Stimulated activated CD8-positive, alpha-beta memory T cell treated with anti-CD3 and anti-CD28 coated beads, Interleukin-12 subunit alpha, Interleukin-12 subunit beta, amount 100 ng/mL, for 1 hour (primary cell): ENCODE measurements at regions not wholly inside any gene's neighbourhood (a gene's known extent, or its start where the extent isn't known, plus 50 kb on each side); places are given as distances from the start of the nearest gene placed in this dataset.

Experiments
- DNase-seq: peaks from one replicate; pipeline ENCODE4 v3.0.0-alpha.2; 2020; ENCODE audit warnings: low read depth

GRCh38 chr3:72591522-72592421, 256.5 kb downstream of the SHQ1 start:
- DNase-seq, result no peak

- no peak for DNase-seq
Observed at GRCh38 chr3:72590732-72591221, 257.5 kb downstream of the SHQ1 start.

- DNase-seq, result no peak
Observed at GRCh38 chr3:72587282-72587681, 261.0 kb downstream of the SHQ1 start.

- no peak for DNase-seq
Observed at GRCh38 chr3:72586694-72587093, 261.6 kb downstream of the SHQ1 start.

- DNase-seq, result no peak
Observed at GRCh38 chr3:72585966-72586365, 262.3 kb downstream of the SHQ1 start.

GRCh38 chr3:72584262-72584661, 264.0 kb downstream of the SHQ1 start:
- DNase-seq, result no peak

GRCh38 chr3:72582963-72583362, 265.3 kb downstream of the SHQ1 start:
- no peak for DNase-seq

GRCh38 chr3:72582211-72582878, 265.9 kb downstream of the SHQ1 start:
- DNase-seq, result no peak

GRCh38 chr3:72580900-72581299, 267.3 kb downstream of the SHQ1 start:
- no peak for DNase-seq

- DNase-seq, result no peak
Observed at GRCh38 chr3:72580246-72580756, 267.9 kb downstream of the SHQ1 start.

GRCh38 chr3:72579581-72580245, 268.5 kb downstream of the SHQ1 start:
- DNase-seq, result no peak

GRCh38 chr3:72579191-72579580, 269.1 kb downstream of the SHQ1 start:
- DNase-seq, result no peak

- no peak for DNase-seq
Observed at GRCh38 chr3:72577190-72577589, 271.1 kb downstream of the SHQ1 start.

GRCh38 chr3:72576563-72576962, 271.7 kb downstream of the SHQ1 start:
- DNase-seq, result no peak

GRCh38 chr3:72574144-72574543, 274.1 kb downstream of the SHQ1 start:
- DNase-seq, result no peak

- DNase-seq, result no peak
Observed at GRCh38 chr3:72573051-72573450, 275.2 kb downstream of the SHQ1 start.

- no peak for DNase-seq
Observed at GRCh38 chr3:72572489-72573007, 275.7 kb downstream of the SHQ1 start.

- no peak for DNase-seq
Observed at GRCh38 chr3:72571638-72572114, 276.6 kb downstream of the SHQ1 start.

GRCh38 chr3:72571052-72571451, 277.2 kb downstream of the SHQ1 start:
- no peak for DNase-seq

- no peak for DNase-seq
Observed at GRCh38 chr3:72569754-72570440, 278.3 kb downstream of the SHQ1 start.

- no peak for DNase-seq
Observed at GRCh38 chr3:72568083-72568482, 280.2 kb downstream of the SHQ1 start.

GRCh38 chr3:72567474-72567873, 280.8 kb downstream of the SHQ1 start:
- DNase-seq, result no peak
